SK-N-SH (cell line): ENCODE measurements at regions not wholly inside any gene's neighbourhood (a gene's known extent, or its start where the extent isn't known, plus 50 kb on each side); places are given as distances from the start of the nearest gene placed in this dataset.

Experiments
- ELF1 ChIP-seq: IDR thresholded peaks from 2 replicates; pipeline ENCODE4 v1.4.0; 2012
- JUND ChIP-seq: IDR thresholded peaks from 2 replicates; pipeline ENCODE4 v1.4.0; 2012
- RCOR1 ChIP-seq: fragments of 150-350 bp; IDR thresholded peaks from 2 replicates; pipeline ENCODE4 v1.6.1; 2017; ENCODE audit warnings: antibody characterized with exemption, low read length
- RFX5 ChIP-seq: IDR thresholded peaks from 2 replicates; pipeline ENCODE4 v1.6.1; 2012; ENCODE audit warnings: mild to moderate bottlenecking, improper control_type of control experiment, low read length
- RXRA ChIP-seq: IDR thresholded peaks from 2 replicates; pipeline ENCODE4 v1.4.0; 2012; ENCODE audit warnings: low read depth, mild to moderate bottlenecking, borderline replicate concordance
- SIN3A ChIP-seq: IDR thresholded peaks from 2 replicates; pipeline ENCODE4 v1.6.1; 2012; ENCODE audit warnings: low read depth, mild to moderate bottlenecking, low read length, moderate library complexity, borderline replicate concordance
- YY1 ChIP-seq: IDR thresholded peaks from 2 replicates; pipeline ENCODE4 v1.4.0; 2012; ENCODE audit warnings: low read depth, mild to moderate bottlenecking
- TF ChIP-seq, protein P1 (sequence below): fragments of 200-600 bp; sonication (generic); IDR thresholded peaks from 2 replicates; pipeline ENCODE4 v1.6.1; 2017; ENCODE audit warnings: antibody characterized with exemption, mild to moderate bottlenecking, moderate library complexity
- TF ChIP-seq, protein P2 (sequence below): IDR thresholded peaks from 2 replicates; pipeline ENCODE4 v1.6.1; 2012; ENCODE audit warnings: mild to moderate bottlenecking, low read depth, low read length, moderate library complexity
- TF ChIP-seq, protein P3 (sequence below): IDR thresholded peaks from 2 replicates; pipeline ENCODE4; 2012

DNA sequence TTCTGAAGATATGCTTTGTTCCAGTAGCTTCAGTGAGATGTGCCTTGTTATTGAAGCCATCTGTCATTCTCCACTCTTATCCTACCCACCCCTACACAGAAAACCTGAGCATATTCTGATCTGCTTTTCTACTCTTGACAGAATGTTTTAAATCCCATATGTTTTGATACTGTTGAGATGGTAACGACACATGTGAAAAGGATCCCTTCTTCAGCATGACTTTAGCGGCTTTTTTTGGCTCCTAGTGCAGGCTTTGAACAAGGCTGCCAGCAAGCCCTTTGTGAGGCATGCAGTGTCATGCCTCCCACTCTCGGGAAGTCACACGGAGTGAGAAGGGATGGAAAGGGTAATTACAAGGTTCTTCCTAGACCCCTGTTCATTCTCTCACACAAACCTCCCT lies 228.8 kb upstream of the RGS6 start:
- TF ChIP-seq, protein P1, sequence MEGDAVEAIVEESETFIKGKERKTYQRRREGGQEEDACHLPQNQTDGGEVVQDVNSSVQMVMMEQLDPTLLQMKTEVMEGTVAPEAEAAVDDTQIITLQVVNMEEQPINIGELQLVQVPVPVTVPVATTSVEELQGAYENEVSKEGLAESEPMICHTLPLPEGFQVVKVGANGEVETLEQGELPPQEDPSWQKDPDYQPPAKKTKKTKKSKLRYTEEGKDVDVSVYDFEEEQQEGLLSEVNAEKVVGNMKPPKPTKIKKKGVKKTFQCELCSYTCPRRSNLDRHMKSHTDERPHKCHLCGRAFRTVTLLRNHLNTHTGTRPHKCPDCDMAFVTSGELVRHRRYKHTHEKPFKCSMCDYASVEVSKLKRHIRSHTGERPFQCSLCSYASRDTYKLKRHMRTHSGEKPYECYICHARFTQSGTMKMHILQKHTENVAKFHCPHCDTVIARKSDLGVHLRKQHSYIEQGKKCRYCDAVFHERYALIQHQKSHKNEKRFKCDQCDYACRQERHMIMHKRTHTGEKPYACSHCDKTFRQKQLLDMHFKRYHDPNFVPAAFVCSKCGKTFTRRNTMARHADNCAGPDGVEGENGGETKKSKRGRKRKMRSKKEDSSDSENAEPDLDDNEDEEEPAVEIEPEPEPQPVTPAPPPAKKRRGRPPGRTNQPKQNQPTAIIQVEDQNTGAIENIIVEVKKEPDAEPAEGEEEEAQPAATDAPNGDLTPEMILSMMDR, result no peak
- TF ChIP-seq, protein P2, sequence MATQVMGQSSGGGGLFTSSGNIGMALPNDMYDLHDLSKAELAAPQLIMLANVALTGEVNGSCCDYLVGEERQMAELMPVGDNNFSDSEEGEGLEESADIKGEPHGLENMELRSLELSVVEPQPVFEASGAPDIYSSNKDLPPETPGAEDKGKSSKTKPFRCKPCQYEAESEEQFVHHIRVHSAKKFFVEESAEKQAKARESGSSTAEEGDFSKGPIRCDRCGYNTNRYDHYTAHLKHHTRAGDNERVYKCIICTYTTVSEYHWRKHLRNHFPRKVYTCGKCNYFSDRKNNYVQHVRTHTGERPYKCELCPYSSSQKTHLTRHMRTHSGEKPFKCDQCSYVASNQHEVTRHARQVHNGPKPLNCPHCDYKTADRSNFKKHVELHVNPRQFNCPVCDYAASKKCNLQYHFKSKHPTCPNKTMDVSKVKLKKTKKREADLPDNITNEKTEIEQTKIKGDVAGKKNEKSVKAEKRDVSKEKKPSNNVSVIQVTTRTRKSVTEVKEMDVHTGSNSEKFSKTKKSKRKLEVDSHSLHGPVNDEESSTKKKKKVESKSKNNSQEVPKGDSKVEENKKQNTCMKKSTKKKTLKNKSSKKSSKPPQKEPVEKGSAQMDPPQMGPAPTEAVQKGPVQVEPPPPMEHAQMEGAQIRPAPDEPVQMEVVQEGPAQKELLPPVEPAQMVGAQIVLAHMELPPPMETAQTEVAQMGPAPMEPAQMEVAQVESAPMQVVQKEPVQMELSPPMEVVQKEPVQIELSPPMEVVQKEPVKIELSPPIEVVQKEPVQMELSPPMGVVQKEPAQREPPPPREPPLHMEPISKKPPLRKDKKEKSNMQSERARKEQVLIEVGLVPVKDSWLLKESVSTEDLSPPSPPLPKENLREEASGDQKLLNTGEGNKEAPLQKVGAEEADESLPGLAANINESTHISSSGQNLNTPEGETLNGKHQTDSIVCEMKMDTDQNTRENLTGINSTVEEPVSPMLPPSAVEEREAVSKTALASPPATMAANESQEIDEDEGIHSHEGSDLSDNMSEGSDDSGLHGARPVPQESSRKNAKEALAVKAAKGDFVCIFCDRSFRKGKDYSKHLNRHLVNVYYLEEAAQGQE, result no peak
- TF ChIP-seq SIN3A (no peak), ELF1 (no peak), JUND (no peak), RXRA (no peak), RCOR1 (no peak), YY1 (no peak), RFX5 (no peak)
- TF ChIP-seq, protein P3, sequence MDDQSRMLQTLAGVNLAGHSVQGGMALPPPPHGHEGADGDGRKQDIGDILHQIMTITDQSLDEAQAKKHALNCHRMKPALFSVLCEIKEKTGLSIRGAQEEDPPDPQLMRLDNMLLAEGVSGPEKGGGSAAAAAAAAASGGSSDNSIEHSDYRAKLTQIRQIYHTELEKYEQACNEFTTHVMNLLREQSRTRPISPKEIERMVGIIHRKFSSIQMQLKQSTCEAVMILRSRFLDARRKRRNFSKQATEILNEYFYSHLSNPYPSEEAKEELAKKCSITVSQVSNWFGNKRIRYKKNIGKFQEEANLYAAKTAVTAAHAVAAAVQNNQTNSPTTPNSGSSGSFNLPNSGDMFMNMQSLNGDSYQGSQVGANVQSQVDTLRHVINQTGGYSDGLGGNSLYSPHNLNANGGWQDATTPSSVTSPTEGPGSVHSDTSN, result no peak
